GM12873 (cell line): ENCODE measurements at regions not wholly inside any gene's neighbourhood (a gene's known extent, or its start where the extent isn't known, plus 50 kb on each side); places are given as distances from the start of the nearest gene placed in this dataset.

Source experiments
- CTCF ChIP-seq: IDR thresholded peaks from 2 replicates; pipeline ENCODE4 v1.5.1; 2012; ENCODE audit warnings: low read depth, mild to moderate bottlenecking, moderate library complexity, low read length, control low read depth; ENCODE audit not compliant: insufficient read depth; ENCODE audit errors: missing control alignments

DNA sequence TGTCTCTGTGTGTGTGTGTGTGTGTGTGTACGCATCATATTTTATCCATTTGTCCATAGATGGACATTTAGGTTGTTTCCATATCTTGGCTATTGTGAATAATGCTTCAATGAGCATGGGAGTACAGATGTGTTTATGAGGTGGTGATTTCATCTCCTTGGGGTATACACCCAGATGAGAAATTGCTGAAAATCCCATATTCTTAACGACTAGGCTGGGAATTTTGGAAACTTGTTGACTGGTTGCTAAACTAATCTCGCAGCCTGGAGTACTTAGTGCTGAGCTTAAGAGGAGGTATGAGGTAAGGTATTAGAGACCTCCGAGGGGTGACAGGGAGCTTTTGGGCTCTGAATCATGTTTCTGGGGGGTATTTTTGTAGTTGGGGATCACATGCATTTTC, 66.0 kb upstream of the SPRED2 start:
- no peak for TF ChIP-seq CTCF

DNA sequence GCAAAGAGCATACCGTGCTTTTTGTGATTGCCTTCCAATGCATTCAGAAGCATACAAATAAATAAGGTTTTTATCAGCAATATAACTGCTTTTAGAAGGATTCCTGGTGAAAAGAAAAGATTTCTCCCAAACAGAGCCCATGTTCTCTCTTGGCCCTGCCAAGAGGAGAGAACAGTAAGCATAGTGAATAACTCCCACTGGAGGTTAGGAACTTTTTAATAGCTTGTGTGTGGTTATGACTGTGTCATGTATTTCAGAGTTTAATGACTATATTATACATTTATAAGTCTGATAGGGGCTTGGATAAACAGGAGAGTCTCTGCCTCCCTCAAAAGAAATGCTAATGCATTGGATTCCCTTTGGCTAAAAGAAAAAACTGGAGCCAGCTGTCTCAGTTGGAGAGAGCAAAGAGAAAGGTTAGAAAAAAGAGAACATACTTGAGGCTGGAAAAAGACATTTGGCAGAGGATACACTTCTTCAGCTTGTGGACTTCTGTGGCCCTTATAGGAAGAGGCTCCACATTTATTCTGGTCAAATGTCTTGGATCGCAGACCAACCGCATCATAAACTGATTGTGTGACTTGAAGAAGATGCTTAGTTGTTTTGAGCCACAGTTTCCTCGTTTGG, 63.0 kb upstream of the SPRED2 start:
- no peak for TF ChIP-seq CTCF

DNA sequence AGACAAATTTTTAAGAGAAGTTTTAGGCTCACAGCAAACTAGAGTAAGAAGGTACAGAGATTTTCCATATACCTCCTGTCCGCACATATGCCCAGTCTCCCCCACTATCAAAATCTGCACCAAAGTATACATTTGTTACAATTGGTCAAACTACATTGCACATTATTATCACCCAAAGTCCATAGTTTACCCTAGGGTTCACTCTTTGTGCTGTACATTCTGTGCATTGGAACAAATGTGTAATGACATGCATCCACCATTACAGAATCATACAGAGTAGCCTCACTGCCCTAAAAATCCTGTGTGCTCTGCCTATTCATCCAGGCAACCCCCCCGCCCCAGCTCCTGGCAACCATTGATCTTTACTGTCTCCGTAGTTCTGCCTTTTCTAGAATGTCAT, 61.7 kb upstream of the SPRED2 start:
- TF ChIP-seq CTCF: no peak

DNA sequence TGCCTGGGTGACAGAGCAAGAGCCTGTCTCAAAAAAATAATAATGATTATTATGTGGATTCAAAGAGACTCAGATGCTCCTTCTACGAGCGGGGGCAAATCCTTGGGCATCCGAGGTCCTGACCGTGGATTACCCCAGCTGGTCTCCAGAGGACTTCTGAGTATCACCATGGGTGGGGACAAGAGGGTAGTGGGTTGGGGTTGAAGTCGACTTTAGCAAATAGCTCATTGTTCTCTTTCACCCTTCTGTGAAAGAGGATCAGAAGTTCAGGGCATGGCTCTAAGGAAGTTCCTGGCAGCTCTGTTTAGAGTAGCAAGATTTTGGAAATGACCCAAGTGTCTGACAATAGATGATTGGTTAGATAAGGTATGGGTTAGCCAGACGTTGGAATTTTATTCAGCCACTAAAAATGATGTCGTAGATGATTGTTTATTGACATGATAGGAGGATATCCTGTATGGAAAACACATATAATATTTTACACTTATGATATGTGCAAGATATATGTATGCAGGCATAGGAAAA, 59.0 kb upstream of the SPRED2 start:
- no peak for TF ChIP-seq CTCF

- no peak for TF ChIP-seq CTCF
These were observed 57.8 kb upstream of the SPRED2 start for GRCh38 chr2:65490222-65490621.

GRCh38 chr2:65489269-65489668, 56.9 kb upstream of the SPRED2 start:
- TF ChIP-seq CTCF: no peak

DNA sequence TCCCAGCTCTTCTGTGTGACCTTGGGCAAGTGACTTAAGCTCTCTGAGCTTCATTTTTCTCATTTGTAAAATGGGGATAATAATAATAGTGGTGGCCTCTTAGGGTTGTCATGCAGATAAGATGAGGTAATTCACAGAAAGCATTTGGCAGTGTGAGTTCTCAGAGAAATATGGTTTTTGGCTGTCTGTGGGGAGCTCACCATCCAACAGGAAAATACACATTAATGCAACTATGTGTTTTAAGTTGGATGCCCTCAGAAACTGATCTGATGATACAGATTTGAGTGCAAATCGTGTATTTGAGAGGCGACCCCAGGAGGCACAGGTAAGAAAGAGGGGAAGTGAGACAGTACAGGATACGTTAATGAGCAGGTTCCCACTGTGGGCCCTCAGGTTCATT, 56.1 kb upstream of the SPRED2 start:
- no peak for TF ChIP-seq CTCF
